AML-193 (cell line): ENCODE measurements at regions not wholly inside any gene's neighbourhood (a gene's known extent, or its start where the extent isn't known, plus 50 kb on each side); places are given as distances from the start of the nearest gene placed in this dataset.

Experiments used
- DNase-seq, 2 experiments: peaks; one replicate each; lab custom pipeline; 2025; lab: John Stamatoyannopoulos, UW

GRCh38 chr6:139819776-139820175, 445.3 kb upstream of the CITED2 start:
- no peak for DNase-seq

DNA sequence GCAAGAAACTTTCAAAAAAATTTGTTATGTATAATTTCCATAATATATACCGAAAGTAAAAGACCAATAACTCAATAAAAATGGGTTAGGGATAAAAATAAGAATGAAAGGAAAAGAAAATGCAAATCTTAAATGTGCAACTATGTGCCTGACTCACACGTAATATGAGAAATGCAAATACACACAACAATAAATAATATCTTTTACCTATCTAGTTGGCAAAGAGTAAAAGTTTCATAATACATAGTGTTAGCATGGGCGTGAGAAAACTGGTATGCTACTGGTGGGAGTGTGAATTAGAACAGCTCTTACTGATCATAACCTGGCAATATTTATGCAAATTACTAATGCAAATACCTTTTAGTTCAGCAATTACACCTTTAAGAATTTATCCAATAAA, 438.5 kb upstream of the CITED2 start:
- no peak for DNase-seq

DNA sequence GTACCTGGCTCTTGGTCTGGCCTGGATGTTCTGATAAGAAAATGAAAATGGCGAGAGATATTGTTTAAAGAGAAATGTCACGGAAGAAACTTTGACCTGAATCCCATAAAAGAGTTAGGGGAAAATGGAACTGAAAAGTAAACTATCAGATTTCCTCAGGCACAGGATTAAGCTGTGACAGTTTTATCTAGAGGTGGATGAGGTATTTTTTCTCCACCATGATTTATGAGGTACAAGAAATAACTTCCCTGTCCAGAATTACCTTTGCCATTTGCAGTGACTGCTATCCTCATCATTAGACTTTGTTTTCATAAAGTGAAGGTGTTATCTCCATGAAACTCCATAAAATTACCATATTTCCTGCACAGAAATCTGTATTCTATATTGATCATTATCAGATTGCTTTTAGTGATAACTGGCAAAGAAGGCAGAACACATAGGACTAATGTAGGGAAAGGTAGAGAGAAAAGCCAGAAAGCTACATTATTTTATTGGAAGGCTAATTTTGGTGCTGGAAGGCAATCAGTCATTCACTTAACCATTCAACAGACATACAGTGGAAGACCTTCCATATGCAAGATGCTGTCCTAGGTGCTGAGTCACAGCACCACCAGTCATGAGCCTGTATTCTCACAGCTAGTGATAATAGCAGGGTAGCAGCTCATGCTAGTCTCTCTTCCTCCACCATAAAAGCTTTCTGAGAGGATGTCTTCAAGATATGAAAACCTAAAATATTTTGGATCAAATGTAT, 427.3 kb upstream of the CITED2 start:
- peak; percentile 7 to 16 for DNase-seq

DNA sequence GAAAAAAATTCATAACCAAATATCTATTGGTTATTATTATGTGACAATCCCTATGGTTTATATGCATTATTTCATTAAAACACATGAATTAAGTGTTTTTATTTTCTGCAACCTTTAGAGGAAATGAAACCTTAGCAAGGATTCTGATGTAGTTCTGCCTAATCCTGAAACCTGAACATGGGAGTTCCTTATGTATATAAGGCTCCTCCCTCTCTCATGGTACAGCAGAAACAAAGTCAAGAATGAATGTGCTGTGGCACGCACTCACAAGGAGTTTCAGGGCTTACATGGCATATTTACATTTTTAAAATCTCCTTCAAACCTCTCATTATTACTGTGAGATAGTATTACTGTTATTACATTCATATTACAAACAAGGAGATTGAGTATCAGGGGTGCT, 426.4 kb upstream of the CITED2 start:
- no peak for DNase-seq

DNA sequence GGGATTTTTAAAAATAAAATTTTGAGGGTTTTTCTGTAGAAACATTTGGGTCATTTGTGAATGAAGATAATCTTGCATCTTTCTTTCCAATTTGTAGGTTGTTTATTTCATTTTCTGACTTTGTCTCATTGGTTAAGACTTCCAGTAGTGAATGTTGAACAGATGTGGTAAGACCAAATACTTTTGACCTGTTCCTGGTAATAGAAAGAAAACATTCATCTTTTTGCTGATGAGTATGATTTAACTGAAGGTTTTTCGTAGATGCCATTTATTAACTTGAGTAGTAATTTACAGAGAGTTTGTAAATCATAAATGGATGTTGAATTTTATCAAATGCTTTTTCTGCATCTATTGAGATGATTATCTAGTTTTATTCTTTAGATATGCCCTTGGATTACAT, 416.1 kb upstream of the CITED2 start:
- DNase-seq: no peak

DNA sequence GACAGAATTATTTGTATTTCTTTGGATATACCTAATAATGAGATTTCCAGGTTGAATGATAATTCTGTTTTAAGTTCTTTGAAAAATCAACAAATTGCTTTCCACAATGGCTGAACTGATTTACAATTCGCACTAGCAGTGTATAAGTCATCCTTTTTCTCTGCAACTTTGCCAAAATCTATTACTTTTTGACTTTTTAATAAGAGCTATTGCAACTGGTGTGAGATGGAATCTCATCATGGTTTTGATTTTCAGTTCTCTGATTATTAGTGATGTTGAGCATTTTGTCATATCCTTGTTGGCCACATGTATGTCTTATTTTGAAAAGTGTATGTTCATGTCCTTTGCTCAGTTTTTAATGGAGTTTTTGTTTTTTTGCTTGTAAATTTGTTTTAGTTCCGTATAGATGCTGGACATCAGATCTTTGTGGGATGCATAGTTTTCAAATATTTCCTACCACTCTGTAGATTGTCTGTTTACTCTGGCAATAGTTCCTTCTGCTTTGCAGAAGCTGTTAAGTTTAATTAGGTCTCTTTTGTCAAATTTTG, 409.8 kb upstream of the CITED2 start:
- DNase-seq: no peak

GRCh38 chr6:139779988-139780774, 405.7 kb upstream of the CITED2 start:
- DNase-seq: no peak

DNA sequence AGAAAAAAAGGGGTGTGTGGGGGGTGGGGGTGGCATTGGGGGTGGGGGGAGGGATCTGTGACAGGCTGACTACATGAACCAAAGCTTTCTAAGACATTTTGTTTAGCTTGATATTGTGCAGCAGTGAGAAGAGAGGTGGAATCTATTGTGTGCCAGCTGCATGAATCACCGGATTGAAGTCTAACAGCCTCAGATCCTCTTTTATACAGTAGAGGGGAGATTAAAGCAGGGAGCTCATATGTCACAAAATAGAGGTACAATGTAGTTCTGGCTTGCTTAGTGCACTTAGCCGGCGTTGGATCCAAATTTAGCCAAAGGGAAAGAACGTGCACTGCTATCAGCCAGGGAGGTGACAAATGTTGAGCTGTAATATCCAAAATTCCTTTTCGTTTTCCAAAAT, 404.2 kb upstream of the CITED2 start:
- no peak for DNase-seq

DNA sequence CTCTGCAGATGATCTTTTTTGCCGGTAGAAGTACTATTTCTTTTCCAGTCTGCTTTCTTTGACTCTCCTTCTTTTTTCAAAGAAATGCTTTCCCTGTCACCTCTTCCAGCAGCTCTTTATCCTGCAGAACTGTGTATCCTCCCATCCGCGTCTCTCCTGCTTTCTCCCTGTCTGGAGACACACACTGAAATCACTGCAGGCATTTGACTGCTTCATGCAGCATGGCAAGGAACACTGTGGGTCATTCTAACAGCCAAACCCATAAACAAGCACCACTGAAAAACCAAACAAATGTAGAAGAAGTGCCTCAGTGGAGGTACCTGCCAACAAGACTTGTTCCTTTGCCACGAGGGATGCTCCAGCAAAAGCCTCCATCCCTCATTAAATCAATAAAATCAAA, 403.7 kb upstream of the CITED2 start:
- no peak for DNase-seq

GRCh38 chr6:139777202-139777970, 402.9 kb upstream of the CITED2 start:
- DNase-seq: no peak

DNA sequence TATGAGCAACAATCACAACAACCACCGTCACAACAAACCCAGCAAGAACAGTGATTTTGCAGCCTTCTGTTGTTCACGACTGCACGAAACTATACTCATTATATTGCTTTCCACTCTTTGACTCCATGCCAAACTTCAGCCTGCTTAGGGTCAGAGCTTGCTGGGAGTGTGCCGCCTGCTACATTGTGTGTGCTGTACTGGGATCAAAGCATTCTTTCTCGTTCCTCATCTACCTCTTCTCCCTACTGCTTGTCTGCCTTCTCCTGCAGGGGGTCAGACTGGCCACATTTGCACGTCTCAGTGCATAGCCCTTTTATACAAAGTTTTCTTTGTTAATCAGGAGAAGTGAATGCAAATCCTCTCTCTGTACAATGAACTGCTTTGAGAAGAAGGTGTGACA, 401.6 kb upstream of the CITED2 start:
- no peak for DNase-seq

GRCh38 chr6:139768196-139768595, 393.7 kb upstream of the CITED2 start:
- no peak for DNase-seq

DNA sequence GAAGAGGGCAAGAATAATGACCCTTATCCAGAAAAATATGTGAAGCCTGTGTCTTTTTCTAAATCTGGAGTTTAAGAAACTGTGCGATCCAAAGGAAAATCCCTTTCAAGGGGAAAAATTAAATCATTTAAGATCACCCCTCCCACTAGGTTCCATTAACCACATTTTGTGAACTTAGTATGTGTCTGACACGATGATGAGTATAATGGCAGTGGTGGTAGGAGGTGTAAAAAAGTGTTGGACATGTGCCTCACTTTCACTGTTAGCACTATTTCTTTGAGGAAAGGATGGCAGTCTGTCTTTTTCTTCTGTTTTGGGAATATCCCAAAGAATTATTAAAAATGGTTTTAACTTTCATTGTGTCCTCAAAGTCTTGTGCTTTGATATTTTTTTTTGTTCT, 392.3 kb upstream of the CITED2 start:
- no peak for DNase-seq

DNA sequence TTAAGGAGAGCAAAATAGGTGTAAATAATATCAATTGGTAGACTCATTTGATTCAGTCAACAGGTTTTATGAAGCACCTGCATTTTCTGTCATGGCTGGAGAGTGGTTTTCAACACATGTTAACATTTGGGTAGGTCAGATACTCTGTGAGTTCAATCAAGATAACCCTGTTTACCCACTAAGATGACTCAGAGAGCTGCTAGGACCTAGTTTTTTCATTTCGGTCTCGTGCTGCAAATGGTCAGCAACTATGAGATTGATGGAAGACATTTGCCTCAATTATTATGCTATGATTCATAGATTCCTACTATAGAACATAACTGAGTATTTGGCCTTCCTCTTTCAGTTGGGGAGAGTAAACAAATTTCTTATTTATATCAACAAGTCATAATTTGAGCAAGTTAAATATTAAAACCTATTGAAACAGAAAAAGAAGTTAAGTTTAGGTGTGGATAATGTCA, 391.4 kb upstream of the CITED2 start:
- DNase-seq: no peak

GRCh38 chr6:139764498-139764986, 390.1 kb upstream of the CITED2 start:
- DNase-seq: peak; percentile 83 to 87

DNA sequence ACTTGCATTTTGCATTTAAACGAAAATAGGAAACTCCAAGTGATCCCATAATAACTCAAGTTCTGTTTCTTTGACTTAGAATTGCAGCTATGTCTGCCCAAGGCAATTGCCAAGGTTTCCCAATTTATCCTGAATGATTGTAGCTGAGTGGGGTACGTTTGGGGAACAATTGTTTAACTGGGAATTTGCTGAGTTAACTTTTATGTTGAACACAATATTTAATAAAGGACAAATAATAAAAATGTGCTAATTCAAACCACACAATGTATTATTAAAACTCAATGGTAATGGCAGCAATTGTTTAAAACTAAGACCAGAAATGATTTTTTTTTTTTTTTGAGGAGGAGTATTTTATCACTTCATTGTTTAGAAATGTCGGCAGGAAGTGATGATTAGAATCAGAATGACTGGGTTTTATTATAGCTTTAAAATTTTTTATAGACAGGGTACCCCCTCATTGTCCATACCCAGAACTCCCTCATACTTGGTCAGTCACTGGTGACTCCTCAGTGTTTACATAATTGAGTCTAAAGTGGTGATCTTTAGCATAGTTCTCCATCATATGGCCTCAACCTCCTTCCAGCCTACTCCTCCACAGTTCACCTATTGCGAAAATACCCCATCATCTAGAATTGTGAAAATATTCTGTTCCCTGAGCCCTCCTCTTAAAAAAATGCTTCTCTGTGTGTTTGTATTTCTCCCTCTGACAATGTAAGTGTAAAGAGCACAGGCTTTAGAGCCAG, 389.2 kb upstream of the CITED2 start:
- DNase-seq: peak; percentile 78 to 80

- peak; percentile 42 to 57 for DNase-seq
Observed at GRCh38 chr6:139762587-139763031, 388.2 kb upstream of the CITED2 start.

- no peak for DNase-seq
Observed at GRCh38 chr6:139760128-139760527, 385.7 kb upstream of the CITED2 start.

- DNase-seq: no peak
Observed at GRCh38 chr6:139759086-139759485, 384.6 kb upstream of the CITED2 start.

DNA sequence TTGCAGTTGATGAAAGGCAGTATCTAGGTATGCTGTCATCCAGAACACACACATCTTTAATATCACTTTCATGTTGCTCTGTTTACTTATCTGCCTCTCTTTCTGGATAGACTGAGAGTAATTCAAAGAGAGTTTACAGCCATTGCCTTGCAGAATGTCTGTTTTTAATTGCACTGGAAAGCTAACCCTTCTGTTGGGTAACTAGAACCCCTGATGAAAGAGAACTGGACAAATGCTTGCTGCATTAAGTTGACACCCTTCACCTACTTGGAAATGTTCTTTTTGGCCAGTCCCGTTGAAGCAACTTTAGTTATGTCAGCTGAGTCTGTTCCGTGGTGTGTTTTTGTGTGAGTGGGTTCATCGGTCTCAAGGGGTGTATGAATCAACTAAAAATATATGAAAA, 383.8 kb upstream of the CITED2 start:
- DNase-seq: no peak

DNA sequence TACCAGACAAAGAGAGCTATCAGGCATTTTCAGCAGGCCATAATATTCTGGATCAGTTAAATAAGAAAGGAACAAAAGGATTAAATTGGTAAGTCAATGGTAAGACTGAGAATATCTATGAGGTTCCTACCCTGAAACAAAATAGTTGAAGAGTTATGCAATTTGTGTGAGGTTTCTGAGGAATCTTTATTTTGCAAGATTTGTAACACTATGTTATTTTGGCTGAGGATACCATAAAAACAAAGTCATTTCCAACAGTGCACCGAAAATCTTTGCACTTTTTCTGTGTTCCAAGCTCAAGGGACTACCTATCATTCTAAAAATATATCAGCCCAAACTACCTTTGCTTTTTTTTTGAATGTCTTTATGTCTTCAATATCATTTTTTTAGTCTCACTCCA, 383.3 kb upstream of the CITED2 start:
- DNase-seq: peak; percentile 59 to 61
